PC-9 (cell line): ENCODE measurements at regions not wholly inside any gene's neighbourhood (a gene's known extent, or its start where the extent isn't known, plus 50 kb on each side); places are given as distances from the start of the nearest gene placed in this dataset.

Experiments used
- BruUV-seq: library from RNA; stranded (reverse); fragments of 400-500 nt; replicated peaks from 2 replicates; lab custom pipeline; 2021; lab: Mats Ljungman, UMichigan
- CTCF ChIA-PET: fragments of 300-600 bp; sonication (Branson Sonifier 250); formaldehyde crosslinking; loops from one replicate; lab custom pipeline; 2022; ENCODE audit warnings: antibody characterized with exemption; lab: Charles Lee
- POLR2A ChIA-PET: fragments of 300-600 bp; sonication (Branson Sonifier 250); formaldehyde crosslinking; loops from one replicate; lab custom pipeline; 2022; ENCODE audit warnings: antibody characterized with exemption; ENCODE audit not compliant: unreplicated experiment; lab: Charles Lee
- DNase-seq, 2 experiments: peaks; one replicate each; pipeline versions ENCODE4 v3.0.0 to v3.0.0-alpha.2; 2015 to 2022; ENCODE audit warnings: mixed read lengths in 1 of 2
- H2AFZ ChIP-seq: fragments of 200-600 bp; sonication (generic); 2 replicates; pipeline ENCODE4 v1.8.1; 2017; ENCODE audit warnings: antibody characterized with exemption
- H3F3A ChIP-seq: fragments of 200-600 bp; sonication (generic); 2 replicates; pipeline ENCODE4 v1.8.1; 2017; ENCODE audit warnings: antibody characterized with exemption, mild to moderate bottlenecking, low read depth; ENCODE audit not compliant: insufficient read depth
- H3K27ac ChIP-seq: fragments of 200-600 bp; sonication (generic); 2 replicates; pipeline ENCODE4 v1.6.1; 2016; ENCODE audit warnings: mixed run types
- H3K27me3 ChIP-seq: fragments of 200-600 bp; sonication (generic); 2 replicates; pipeline ENCODE4 v1.6.1; 2016; ENCODE audit warnings: low read depth, mixed run types; ENCODE audit not compliant: insufficient read depth
- H3K36me3 ChIP-seq: fragments of 200-600 bp; sonication (generic); 2 replicates; pipeline ENCODE4 v1.6.1; 2016; ENCODE audit warnings: low read depth, mixed run types
- H3K4me1 ChIP-seq: fragments of 200-600 bp; sonication (generic); replicated peaks from 2 replicates; pipeline ENCODE4 v1.6.1; 2016; ENCODE audit warnings: mixed run types; ENCODE audit not compliant: insufficient read depth
- H3K4me2 ChIP-seq: fragments of 200-600 bp; sonication (generic); 2 replicates; pipeline ENCODE4 v1.6.1; 2017; ENCODE audit warnings: mixed run types
- H3K4me3 ChIP-seq: fragments of 200-600 bp; sonication (generic); 2 replicates; pipeline ENCODE4 v1.6.1; 2016; ENCODE audit warnings: mixed run types
- H3K79me2 ChIP-seq: fragments of 200-600 bp; sonication (generic); 2 replicates; pipeline ENCODE4 v1.6.1; 2017; ENCODE audit warnings: low read depth, mixed run types
- H3K9me2 ChIP-seq: fragments of 200-600 bp; sonication (generic); 2 replicates; pipeline ENCODE4 v1.8.1; 2017; ENCODE audit warnings: mild to moderate bottlenecking; ENCODE audit not compliant: insufficient read depth
- H3K9me3 ChIP-seq: fragments of 200-600 bp; sonication (generic); 2 replicates; pipeline ENCODE4 v1.8.1; 2016; ENCODE audit warnings: low read depth; ENCODE audit not compliant: insufficient read depth
- H4K20me1 ChIP-seq: fragments of 200-600 bp; sonication (generic); 2 replicates; pipeline ENCODE4 v1.8.1; 2017; ENCODE audit not compliant: insufficient read depth
- EZH2 ChIP-seq: fragments of 200-600 bp; sonication (generic); IDR thresholded peaks from 2 replicates; pipeline ENCODE4 v1.8.0; 2017; ENCODE audit warnings: antibody characterized with exemption, low read depth
- intact Hi-C: fragments of 100-400 bp; cut with micrococcal nuclease; formaldehyde crosslinking; loops from one replicate; pipeline ENCODE4 v1.10.0; 2022; ENCODE audit not compliant: unreplicated experiment
- TF ChIP-seq, protein P1 (sequence below): fragments of 200-600 bp; sonication (generic); conservative IDR thresholded peaks from 2 replicates; pipeline ENCODE4 v1.6.1; 2017; ENCODE audit warnings: mixed run types, antibody characterized with exemption, mild to moderate bottlenecking, moderate library complexity

DNA sequence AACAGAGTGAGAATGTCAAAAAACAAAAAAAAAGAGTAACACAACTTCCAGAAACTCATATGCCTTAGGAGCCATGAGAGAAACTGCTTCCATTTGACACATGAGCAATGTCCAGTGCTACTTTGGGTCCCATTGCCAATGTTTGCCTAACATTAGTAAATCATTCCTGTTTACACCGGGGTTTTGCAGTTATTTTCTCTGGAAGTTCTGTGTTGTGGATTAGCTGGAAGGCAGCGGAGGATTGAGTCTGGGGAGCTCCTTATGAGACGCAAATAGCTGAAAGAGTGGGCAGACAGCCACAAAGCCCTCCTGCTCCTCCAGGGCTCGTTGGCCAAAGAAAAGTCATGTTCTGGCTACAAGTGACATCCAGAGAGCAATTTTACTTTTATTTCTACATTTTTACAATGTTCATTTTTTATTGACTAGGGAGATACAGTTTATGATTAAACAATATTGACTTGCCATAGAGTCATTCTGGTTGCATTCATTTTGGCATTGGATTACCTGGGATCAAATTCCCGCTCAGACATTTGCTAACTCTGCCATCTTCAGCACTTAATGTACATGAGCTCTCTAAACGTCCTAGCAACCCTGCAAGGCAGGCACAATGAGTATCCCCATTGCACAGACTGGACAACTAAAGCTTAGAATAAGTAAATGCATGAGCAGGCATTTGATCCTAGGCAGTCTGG lies 66.4 kb upstream of the GALNT2 start:
- ChIA-PET CTCF (no interaction called here), POLR2A (no interaction called here)
- Histone ChIP-seq H3K9me3 (no peaks in the 10 kb centered on the region), H3K4me2 (no peak overlapping the region), H3K27me3 (peaks cover 23% of the 10 kb centered on the region), H3F3A (no peaks in the 10 kb centered on the region), H3K79me2 (no peaks in the 10 kb centered on the region), H3K4me3 (no peak overlapping the region), H3K4me1 (no peaks in the 10 kb centered on the region), H3K36me3 (no peaks in the 10 kb centered on the region), H3K27ac (no peak overlapping the region), H3K9me2 (no peaks in the 10 kb centered on the region), H2AFZ (no peak overlapping the region), H4K20me1 (no peaks in the 10 kb centered on the region)
- intact Hi-C loops, result no loop called here
- no TSS peak for BruUV-seq
- no peak for DNase-seq
- TF ChIP-seq, protein P1, sequence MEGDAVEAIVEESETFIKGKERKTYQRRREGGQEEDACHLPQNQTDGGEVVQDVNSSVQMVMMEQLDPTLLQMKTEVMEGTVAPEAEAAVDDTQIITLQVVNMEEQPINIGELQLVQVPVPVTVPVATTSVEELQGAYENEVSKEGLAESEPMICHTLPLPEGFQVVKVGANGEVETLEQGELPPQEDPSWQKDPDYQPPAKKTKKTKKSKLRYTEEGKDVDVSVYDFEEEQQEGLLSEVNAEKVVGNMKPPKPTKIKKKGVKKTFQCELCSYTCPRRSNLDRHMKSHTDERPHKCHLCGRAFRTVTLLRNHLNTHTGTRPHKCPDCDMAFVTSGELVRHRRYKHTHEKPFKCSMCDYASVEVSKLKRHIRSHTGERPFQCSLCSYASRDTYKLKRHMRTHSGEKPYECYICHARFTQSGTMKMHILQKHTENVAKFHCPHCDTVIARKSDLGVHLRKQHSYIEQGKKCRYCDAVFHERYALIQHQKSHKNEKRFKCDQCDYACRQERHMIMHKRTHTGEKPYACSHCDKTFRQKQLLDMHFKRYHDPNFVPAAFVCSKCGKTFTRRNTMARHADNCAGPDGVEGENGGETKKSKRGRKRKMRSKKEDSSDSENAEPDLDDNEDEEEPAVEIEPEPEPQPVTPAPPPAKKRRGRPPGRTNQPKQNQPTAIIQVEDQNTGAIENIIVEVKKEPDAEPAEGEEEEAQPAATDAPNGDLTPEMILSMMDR, result no peak
- no peak for TF ChIP-seq EZH2

DNA sequence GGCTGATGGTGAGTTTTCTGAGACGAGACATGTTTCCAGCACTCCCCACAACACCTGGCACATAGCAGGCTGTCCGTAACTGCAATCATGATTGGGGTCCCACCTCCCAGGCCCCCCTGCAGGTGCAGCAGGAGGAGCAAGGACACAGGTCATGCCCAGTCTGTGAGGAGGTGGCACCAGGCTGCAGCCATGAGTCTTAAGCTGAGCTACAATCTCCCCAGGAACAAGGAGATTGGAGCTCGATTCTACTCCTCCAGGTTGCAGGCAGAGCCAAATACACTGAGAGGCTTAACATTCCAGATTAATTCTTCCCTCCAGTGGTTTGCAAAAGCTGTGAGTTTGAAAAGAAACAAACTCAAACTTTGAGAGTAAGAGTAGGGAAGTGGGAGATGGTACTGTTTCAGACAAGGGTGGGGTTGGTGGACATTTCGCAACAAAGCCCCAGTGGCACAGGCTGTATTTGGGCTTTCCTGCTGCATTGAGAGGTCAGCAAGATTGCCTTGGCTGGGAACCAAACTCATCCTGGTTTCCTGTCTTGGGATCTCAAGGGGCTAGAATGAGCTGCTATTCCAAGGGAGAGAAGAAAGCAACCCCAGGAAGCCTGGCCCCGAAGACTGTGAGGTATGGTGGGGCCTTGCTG lies 64.8 kb upstream of the GALNT2 start:
- H3K79me2 ChIP-seq, result no peaks in the 10 kb centered on the region
- no peak overlapping the region for H3K4me2 ChIP-seq
- BruUV-seq, result no TSS peak
- DNase-seq, result no peak
- H3K27me3 ChIP-seq, result peaks cover 37% of the 10 kb centered on the region
- H3K9me2 ChIP-seq, result no peaks in the 10 kb centered on the region
- intact Hi-C loops, result no loop called here
- H4K20me1 ChIP-seq, result no peaks in the 10 kb centered on the region
- TF ChIP-seq EZH2, result no peak
- TF ChIP-seq, protein P1, result no peak
- H3K36me3 ChIP-seq, result no peaks in the 10 kb centered on the region
- H3K4me3 ChIP-seq, result no peak overlapping the region
- H2AFZ ChIP-seq, result no peak overlapping the region
- CTCF ChIA-PET, result interaction anchor here (0.6 kb wide), 1 partner anchor 184 kb away, joined by 3 read pairs; no protein-coding TSS in a partner anchor
- no peak overlapping the region for H3K27ac ChIP-seq
- H3K9me3 ChIP-seq, result no peaks in the 10 kb centered on the region
- H3F3A ChIP-seq, result no peaks in the 10 kb centered on the region
- H3K4me1 ChIP-seq, result no peaks in the 10 kb centered on the region
- POLR2A ChIA-PET, result no interaction called here

DNA sequence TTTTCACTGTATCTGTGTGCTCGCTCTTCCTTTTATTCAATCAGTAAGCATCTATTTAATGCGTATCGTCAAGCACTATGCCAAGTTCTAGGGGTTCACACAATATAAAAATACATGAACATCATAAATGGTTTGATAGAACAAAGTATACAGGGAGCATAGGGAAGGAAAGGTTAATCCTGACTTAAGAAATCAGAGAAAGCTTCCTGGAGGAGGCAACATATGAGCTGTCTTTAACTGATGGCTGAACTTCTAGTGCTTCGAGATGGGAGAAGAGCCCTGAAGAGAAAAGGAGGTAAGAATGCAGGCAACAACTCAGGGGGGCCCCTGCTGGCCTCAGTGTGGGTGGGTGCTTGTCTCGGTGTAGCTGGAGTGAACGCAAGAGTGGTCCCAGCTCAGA lies 63.6 kb upstream of the GALNT2 start:
- TF ChIP-seq, protein P1, result no peak
- TF ChIP-seq EZH2, result no peak
- H3K4me1 ChIP-seq, result no peaks in the 10 kb centered on the region
- H3K79me2 ChIP-seq, result no peaks in the 10 kb centered on the region
- no TSS peak for BruUV-seq
- POLR2A ChIA-PET, result no interaction called here
- no peak overlapping the region for H3K4me2 ChIP-seq
- peaks cover 42% of the 10 kb centered on the region for H3K27me3 ChIP-seq
- H3K4me3 ChIP-seq, result no peak overlapping the region
- no peaks in the 10 kb centered on the region for H3K36me3 ChIP-seq
- no peak overlapping the region for H3K27ac ChIP-seq
- no peak for DNase-seq
- H3K9me3 ChIP-seq, result no peaks in the 10 kb centered on the region
- no peaks in the 10 kb centered on the region for H3F3A ChIP-seq
- H4K20me1 ChIP-seq, result no peaks in the 10 kb centered on the region
- no peaks in the 10 kb centered on the region for H3K9me2 ChIP-seq
- CTCF ChIA-PET, result no interaction called here
- intact Hi-C loops, result no loop called here
- no peak overlapping the region for H2AFZ ChIP-seq
